ENCODE measurements at regions not wholly inside any gene's neighbourhood (a gene's known extent, or its start where the extent isn't known, plus 50 kb on each side); places are given as distances from the start of the nearest gene placed in this dataset.

DNA sequence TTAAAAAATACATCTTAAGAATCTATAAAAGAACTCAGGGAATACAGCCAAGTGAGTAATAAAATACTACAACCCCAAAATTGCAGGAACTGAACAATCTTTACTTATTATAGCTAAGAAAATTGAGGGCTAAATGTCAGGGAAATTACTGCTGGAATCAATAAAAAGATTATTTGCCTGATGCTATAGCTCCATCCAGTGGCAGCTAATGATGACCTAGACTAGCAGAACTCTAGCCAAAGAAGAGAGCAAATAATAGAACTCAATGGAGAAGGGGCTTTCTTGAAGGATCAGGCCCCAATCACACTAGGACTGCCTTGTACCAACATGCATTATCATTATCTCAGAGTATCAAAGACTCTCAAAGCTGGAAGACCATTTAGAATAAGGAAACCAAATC, 85.0 kb upstream of the FAM241A start:
- H3K9me3 ChIP-seq = no peaks in the 10 kb centered on the region
- H3K27me3 ChIP-seq = no peaks in the 10 kb centered on the region
- TF ChIP-seq, protein P1, sequence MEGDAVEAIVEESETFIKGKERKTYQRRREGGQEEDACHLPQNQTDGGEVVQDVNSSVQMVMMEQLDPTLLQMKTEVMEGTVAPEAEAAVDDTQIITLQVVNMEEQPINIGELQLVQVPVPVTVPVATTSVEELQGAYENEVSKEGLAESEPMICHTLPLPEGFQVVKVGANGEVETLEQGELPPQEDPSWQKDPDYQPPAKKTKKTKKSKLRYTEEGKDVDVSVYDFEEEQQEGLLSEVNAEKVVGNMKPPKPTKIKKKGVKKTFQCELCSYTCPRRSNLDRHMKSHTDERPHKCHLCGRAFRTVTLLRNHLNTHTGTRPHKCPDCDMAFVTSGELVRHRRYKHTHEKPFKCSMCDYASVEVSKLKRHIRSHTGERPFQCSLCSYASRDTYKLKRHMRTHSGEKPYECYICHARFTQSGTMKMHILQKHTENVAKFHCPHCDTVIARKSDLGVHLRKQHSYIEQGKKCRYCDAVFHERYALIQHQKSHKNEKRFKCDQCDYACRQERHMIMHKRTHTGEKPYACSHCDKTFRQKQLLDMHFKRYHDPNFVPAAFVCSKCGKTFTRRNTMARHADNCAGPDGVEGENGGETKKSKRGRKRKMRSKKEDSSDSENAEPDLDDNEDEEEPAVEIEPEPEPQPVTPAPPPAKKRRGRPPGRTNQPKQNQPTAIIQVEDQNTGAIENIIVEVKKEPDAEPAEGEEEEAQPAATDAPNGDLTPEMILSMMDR (IDR thresholded peaks at IDR 0.05) = no peak
- intact Hi-C loops (cut with DNase I) = no loop called here
- H3K4me1 ChIP-seq = no peaks in the 10 kb centered on the region
- no peak overlapping the region for H3K27ac ChIP-seq
- H3K4me3 ChIP-seq = no peak overlapping the region
- H3K36me3 ChIP-seq = no peaks in the 10 kb centered on the region
- DNase-seq (ENCODE audit: low spot score in 2 of 2) = no peak

DNA sequence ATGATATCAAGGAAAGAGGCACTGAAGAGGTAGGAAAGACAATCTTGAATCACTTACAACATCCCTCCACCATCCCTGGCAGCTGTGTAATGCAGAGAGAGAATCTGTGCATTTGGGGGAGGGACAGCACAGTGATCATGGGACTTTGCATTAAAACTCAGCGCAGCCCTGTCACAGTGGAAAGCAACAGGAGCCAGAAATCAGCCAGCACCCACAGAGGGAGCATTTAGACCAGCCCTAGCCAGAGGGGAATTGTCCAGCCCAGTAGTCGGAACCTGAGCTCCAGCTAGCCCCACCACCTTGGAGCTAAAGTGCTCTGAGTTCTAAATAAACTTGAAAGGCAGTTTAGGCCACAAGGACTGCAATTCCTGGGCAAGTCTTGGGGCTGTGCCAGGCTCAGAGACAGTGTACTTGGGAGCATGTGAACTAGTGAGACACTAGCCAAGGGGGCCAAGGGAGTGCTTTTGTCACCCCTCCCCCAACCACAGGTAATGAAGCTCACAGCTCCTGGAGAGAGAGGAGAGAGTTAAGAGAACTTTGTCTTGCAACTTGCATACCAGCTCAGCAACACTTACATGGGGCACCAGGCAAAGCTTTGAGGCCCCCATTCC, 83.9 kb upstream of the FAM241A start:
- Histone ChIP-seq H3K9me3 (no peaks in the 10 kb centered on the region), H3K36me3 (no peaks in the 10 kb centered on the region), H3K4me3 (no peak overlapping the region), H3K27ac (no peak overlapping the region), H3K4me1 (no peaks in the 10 kb centered on the region), H3K27me3 (no peaks in the 10 kb centered on the region)
- DNase-seq (ENCODE audit: low spot score in 2 of 2) = no peak
- intact Hi-C loops (cut with DNase I) = no loop called here
- TF ChIP-seq, protein P1 (IDR thresholded peaks at IDR 0.05) = no peak

DNA sequence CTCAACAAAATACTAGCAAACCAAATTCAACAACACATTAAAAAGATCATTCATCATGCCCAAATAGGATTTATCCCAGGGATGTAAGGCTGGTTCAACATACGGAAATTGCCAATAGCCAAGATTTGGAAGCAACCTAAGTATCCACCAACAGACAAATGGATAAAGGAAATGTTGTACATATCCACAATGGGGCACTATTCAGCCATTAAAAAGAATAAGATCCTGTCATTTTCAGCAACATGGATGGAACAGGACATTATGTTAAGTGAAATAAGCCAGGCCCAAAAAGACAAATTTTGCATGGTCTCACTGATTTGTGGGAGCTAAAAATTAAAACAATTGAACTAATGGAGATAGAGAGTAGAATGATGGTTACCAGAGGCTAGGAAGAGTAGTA, 82.0 kb upstream of the FAM241A start:
- H3K4me3 ChIP-seq = no peak overlapping the region
- TF ChIP-seq, protein P1 (IDR thresholded peaks at IDR 0.05) = no peak
- H3K36me3 ChIP-seq = no peaks in the 10 kb centered on the region
- no peak overlapping the region for H3K27ac ChIP-seq
- intact Hi-C loops (cut with DNase I) = no loop called here
- DNase-seq (ENCODE audit: low spot score in 2 of 2) = no peak
- no peaks in the 10 kb centered on the region for H3K27me3 ChIP-seq
- H3K4me1 ChIP-seq = no peaks in the 10 kb centered on the region
- H3K9me3 ChIP-seq = no peaks in the 10 kb centered on the region

DNA sequence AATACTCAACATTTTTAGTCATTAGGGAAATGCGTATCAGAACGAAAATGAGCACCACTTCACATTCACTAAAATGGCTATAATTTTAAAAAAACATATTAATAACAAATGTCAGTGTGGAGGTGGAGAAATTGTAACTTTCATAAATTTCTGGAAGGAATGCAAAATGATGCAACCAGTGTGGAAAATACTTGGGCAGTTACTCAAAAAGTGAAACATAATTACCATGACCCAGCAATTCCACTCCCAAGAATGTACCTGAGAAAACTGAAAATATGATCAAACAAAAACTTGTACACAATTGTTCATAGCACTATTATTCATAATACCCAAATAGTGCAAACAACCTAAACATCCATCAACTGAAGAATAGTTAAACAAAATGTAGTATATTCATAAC, 76.1 kb upstream of the FAM241A start:
- Histone ChIP-seq H3K36me3 (no peaks in the 10 kb centered on the region), H3K4me1 (no peaks in the 10 kb centered on the region), H3K4me3 (no peak overlapping the region), H3K9me3 (no peaks in the 10 kb centered on the region), H3K27me3 (no peaks in the 10 kb centered on the region), H3K27ac (no peak overlapping the region)
- no peak for DNase-seq (ENCODE audit: low spot score in 2 of 2)
- TF ChIP-seq, protein P1 (IDR thresholded peaks at IDR 0.05) = no peak
- intact Hi-C loops (cut with DNase I) = no loop called here

DNA sequence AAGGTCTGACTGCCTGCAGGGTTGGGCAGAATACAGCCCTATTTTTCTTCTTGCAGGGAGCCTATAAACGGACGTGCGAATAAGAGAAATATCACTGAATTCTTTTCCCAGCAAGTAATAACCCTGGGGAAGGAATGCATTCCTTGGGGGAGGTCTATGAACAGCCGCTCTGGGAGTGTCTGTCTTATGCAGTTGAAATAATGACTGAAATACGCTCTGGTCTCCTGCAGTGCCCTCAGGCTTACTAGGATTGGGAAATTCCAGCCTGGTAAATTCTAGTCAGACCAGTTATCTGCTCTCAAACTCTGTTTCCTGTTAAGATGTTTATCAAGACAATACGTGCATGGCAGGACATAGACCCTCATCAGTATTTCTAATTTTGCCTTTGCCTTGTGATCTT, 72.1 kb upstream of the FAM241A start:
- H3K4me3 ChIP-seq = no peak overlapping the region
- H3K9me3 ChIP-seq = no peaks in the 10 kb centered on the region
- no peak for DNase-seq (ENCODE audit: low spot score in 2 of 2)

More for the DNA sequence above, 72.1 kb upstream of the FAM241A start:
- Histone ChIP-seq H3K36me3 (no peaks in the 10 kb centered on the region), H3K27me3 (no peaks in the 10 kb centered on the region), H3K4me1 (no peaks in the 10 kb centered on the region), H3K27ac (no peak overlapping the region)
- TF ChIP-seq, protein P1 (IDR thresholded peaks at IDR 0.05) = no peak
- intact Hi-C loops (cut with DNase I) = no loop called here
